ENCODE measurements at regions not wholly inside any gene's neighbourhood (a gene's known extent, or its start where the extent isn't known, plus 50 kb on each side); places are given as distances from the start of the nearest gene placed in this dataset.

DNA sequence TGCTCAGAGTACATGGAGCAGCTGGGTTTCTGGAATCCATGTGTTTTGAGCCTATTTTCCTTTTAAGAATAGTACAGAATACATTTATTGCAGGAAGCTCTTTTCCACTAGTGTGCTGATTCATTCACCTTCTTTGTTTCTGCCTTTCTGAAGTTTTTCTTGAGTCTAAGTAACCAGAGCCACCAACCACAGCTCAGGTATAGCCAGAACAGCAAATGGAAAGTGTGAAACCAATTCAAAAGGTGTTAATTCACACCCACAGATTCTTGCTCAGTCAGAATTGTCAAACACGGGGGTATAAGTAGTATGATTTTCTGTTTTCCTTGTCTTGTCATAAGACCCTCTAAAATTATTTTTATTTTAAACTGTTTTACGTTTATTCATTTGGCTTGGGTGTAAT lies 75.9 kb upstream of the DYNAP start:
- H3K4me3 ChIP-seq = no peak overlapping the region
- no peaks in the 10 kb centered on the region for H3K27me3 ChIP-seq
- no peaks in the 10 kb centered on the region for H3K4me1 ChIP-seq
- no peaks in the 10 kb centered on the region for H3K36me3 ChIP-seq
- TF ChIP-seq CTCF (IDR thresholded peaks at IDR 0.05) (no peak), POLR2A (IDR thresholded peaks at IDR 0.05; ENCODE audit: low read depth) (no peak), EP300 (IDR thresholded peaks at IDR 0.05) (no peak), POLR2AphosphoS5 (IDR thresholded peaks at IDR 0.05) (no peak)
- DNase-seq (ENCODE audit: extremely low spot score) = no peak
- 50% methylated on average over 2 of the region's 2 CpGs for WGBS
- H3K27ac ChIP-seq (replicated peaks in 1 of 4) = no peak overlapping the region
- H3K9me3 ChIP-seq = no peaks in the 10 kb centered on the region
- intact Hi-C loops (cut with DNase I) = no loop called here

DNA sequence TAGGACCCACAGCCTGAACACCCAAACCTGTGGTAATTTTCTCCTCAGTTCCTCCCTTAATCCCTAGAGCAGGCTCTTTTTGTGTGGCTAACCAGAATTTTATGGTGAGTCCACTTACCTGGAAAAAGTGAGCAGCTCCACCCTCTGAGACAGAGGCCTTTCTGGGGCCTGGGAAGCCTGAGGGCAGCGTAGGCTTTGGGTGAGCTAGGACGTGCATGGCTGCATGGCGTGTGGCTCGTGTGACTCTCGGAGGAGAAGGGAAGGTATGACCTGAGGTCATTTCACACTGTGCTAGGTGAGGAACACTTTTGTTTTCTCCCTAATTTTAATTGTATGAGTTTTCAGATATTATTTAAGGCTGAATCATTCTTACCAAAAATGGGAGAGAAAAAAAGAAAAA lies 73.5 kb upstream of the DYNAP start:
- H3K36me3 ChIP-seq = no peaks in the 10 kb centered on the region
- no peaks in the 10 kb centered on the region for H3K4me1 ChIP-seq
- H3K4me3 ChIP-seq = no peak overlapping the region
- intact Hi-C loops (cut with DNase I) = no loop called here
- DNase-seq (ENCODE audit: extremely low spot score) = no peak
- TF ChIP-seq CTCF (IDR thresholded peaks at IDR 0.05) (no peak), POLR2AphosphoS5 (IDR thresholded peaks at IDR 0.05) (no peak), EP300 (IDR thresholded peaks at IDR 0.05) (no peak), POLR2A (IDR thresholded peaks at IDR 0.05; ENCODE audit: low read depth) (no peak)
- H3K9me3 ChIP-seq = no peaks in the 10 kb centered on the region
- H3K27me3 ChIP-seq = no peaks in the 10 kb centered on the region
- H3K27ac ChIP-seq (replicated peaks in 1 of 4) = no peak overlapping the region
- 91% methylated on average over 5 of the region's 5 CpGs for WGBS

GRCh38 chr18:54521846-54522245 lies 69.2 kb upstream of the DYNAP start:
- Histone ChIP-seq H3K4me1 (no peaks in the 10 kb centered on the region), H3K9me3 (no peaks in the 10 kb centered on the region), H3K27ac (replicated peaks in 1 of 4) (no peak overlapping the region), H3K27me3 (no peaks in the 10 kb centered on the region), H3K36me3 (no peaks in the 10 kb centered on the region), H3K4me3 (no peak overlapping the region)
- DNase-seq (ENCODE audit: extremely low spot score) = no peak
- intact Hi-C loops (cut with DNase I) = no loop called here
- WGBS = 78% methylated on average over 1 of the region's 1 CpG
- no peak for TF ChIP-seq CTCF (IDR thresholded peaks at IDR 0.05)
- no peak for TF ChIP-seq POLR2A (IDR thresholded peaks at IDR 0.05; ENCODE audit: low read depth)
- no peak for TF ChIP-seq POLR2AphosphoS5 (IDR thresholded peaks at IDR 0.05)
- no peak for TF ChIP-seq EP300 (IDR thresholded peaks at IDR 0.05)

GRCh38 chr18:54528942-54529376 lies 62.1 kb upstream of the DYNAP start:
- DNase-seq (ENCODE audit: extremely low spot score) = no peak
- Histone ChIP-seq H3K4me3 (no peak overlapping the region), H3K36me3 (no peaks in the 10 kb centered on the region), H3K4me1 (no peaks in the 10 kb centered on the region), H3K27ac (replicated peaks in 1 of 4) (no peak overlapping the region), H3K9me3 (no peaks in the 10 kb centered on the region), H3K27me3 (no peaks in the 10 kb centered on the region)
- whole genome bisulfite sequencing = 53% methylated on average over 1 of the region's 1 CpG
- TF ChIP-seq EP300 (IDR thresholded peaks at IDR 0.05) (no peak), POLR2A (IDR thresholded peaks at IDR 0.05; ENCODE audit: low read depth) (no peak), POLR2AphosphoS5 (IDR thresholded peaks at IDR 0.05) (no peak), CTCF (IDR thresholded peaks at IDR 0.05) (no peak)
- intact Hi-C loops (cut with DNase I) = no loop called here

DNA sequence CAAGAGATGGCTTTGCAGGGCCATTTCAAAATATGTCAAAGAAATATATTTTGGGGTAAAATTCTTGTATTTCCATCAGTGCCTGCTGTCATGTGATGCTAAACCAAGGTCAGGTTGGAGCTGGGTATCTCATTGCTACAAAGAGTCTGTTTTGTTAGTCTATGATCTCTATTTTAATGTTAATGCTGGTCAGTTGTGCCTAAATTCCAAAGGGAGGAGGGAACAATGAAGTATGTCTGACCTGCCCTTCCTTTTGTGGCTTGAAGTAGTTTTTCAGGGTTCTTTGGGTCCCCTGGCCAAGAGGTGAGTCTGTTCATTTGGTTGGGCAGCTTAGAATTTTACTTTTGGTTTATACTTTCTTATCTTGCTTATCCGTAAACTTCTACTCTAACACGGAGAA lies 61.6 kb upstream of the DYNAP start:
- 49% methylated on average over 2 of the region's 2 CpGs for WGBS
- intact Hi-C loops (cut with DNase I) = no loop called here
- no peaks in the 10 kb centered on the region for H3K9me3 ChIP-seq
- no peak for DNase-seq (ENCODE audit: extremely low spot score)
- no peaks in the 10 kb centered on the region for H3K27me3 ChIP-seq
- no peaks in the 10 kb centered on the region for H3K4me1 ChIP-seq
- TF ChIP-seq POLR2AphosphoS5 (IDR thresholded peaks at IDR 0.05) (no peak), POLR2A (IDR thresholded peaks at IDR 0.05; ENCODE audit: low read depth) (no peak), CTCF (IDR thresholded peaks at IDR 0.05) (no peak), EP300 (IDR thresholded peaks at IDR 0.05) (no peak)
- H3K4me3 ChIP-seq = no peak overlapping the region
- no peaks in the 10 kb centered on the region for H3K36me3 ChIP-seq
- H3K27ac ChIP-seq (replicated peaks in 1 of 4) = no peak overlapping the region

Measured in esophagus muscularis mucosa (tissue), 4 donors.